ENCODE measurements at regions not wholly inside any gene's neighbourhood (a gene's known extent, or its start where the extent isn't known, plus 50 kb on each side); places are given as distances from the start of the nearest gene placed in this dataset.

DNA sequence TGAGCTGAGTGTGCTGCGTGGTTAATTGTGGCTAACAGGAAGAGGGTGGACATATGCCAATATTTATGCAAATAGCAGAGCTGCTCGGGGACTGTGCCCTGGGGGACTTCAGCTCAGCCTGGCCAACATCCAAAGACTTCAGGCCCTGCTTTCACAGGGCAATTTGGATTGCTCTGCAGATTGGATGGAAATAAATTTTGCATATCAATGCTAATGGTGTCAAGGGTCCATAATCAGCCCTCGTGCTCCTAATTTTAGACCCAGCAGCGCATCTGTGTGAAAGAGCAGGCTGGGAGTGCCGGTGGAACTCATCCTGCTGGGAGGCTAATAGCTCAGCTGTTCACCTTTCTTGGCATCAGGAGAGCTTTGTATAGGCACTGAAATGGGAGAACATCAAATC is 270.1 kb downstream of the TCERG1L start:
- no peak for TF ChIP-seq ARNT (IDR thresholded peaks at IDR 0.05)
- no peak for TF ChIP-seq SUZ12 (IDR thresholded peaks at IDR 0.05)
- no peak for TF ChIP-seq NFRKB (IDR thresholded peaks at IDR 0.05)
- TF ChIP-seq FOXM1 (IDR thresholded peaks at IDR 0.05; ENCODE audit: borderline replicate concordance), result no peak
- no peak for TF ChIP-seq BHLHE40 (IDR thresholded peaks at IDR 0.05; ENCODE audit: borderline replicate concordance)
- no peak for TF ChIP-seq ZNF384 (IDR thresholded peaks at IDR 0.05)
- no peak for TF ChIP-seq SP1 (IDR thresholded peaks at IDR 0.05)
- no peak for TF ChIP-seq TARDBP (IDR thresholded peaks at IDR 0.05)

Measured in HEK293T (cell line).